WERI-Rb-1 (cell line): ENCODE measurements at regions not wholly inside any gene's neighbourhood (a gene's known extent, or its start where the extent isn't known, plus 50 kb on each side); places are given as distances from the start of the nearest gene placed in this dataset.

ENCODE experiments used
- DNase-seq: peaks from one replicate; pipeline ENCODE4 v3.0.0-alpha.2; 2020
- H3K27ac ChIP-seq: fragments of 250-450 bp; sonication (Bioruptor Pico); 2 replicates; pipeline ENCODE4 v1.5.1; 2020; ENCODE audit warnings: mild to moderate bottlenecking, moderate library complexity
- H3K27me3 ChIP-seq: fragments of 250-450 bp; sonication (Bioruptor Pico); 2 replicates; pipeline ENCODE4 v1.5.1; 2021; ENCODE audit warnings: mild to moderate bottlenecking, low read depth, moderate library complexity; ENCODE audit not compliant: insufficient read depth, severe bottlenecking
- H3K36me3 ChIP-seq: fragments of 250-450 bp; sonication (Bioruptor Pico); 2 replicates; pipeline ENCODE4 v1.5.1; 2020; ENCODE audit warnings: mild to moderate bottlenecking, moderate library complexity
- H3K4me3 ChIP-seq: 2 replicates; pipeline ENCODE4 v1.5.1; 2011; ENCODE audit warnings: low read depth, mild to moderate bottlenecking, control low read depth, low read length
- H3K9me3 ChIP-seq: fragments of 250-450 bp; sonication (Bioruptor Pico); 2 replicates; pipeline ENCODE4 v1.5.1; 2021; ENCODE audit warnings: mild to moderate bottlenecking, moderate library complexity; ENCODE audit not compliant: severe bottlenecking
- TF ChIP-seq, protein P1 (sequence below): IDR thresholded peaks from 2 replicates; pipeline ENCODE4 v1.5.1; 2011; ENCODE audit warnings: low read depth, mild to moderate bottlenecking, control low read depth, inconsistent platforms, low read length

DNA sequence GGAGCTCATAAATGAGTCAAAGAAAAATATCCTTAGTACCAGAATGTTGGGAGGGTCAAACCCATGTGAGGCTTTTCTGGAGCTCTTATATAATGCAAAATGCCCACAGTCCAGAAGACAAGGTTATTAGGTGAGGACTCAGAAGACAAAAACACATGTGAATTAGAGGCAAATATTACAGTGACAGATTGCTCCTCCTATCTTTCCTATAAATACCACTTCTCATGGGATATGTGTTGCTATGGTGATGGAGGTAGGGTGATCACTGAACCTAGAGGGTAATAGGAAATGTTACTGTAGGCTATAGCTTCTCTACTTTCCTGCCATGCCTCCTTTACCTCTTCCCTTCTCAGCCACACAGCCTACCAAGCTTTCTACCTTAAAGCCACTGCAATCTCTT is 264.6 kb downstream of the SEC61B start:
- H3K36me3 ChIP-seq, result no peaks in the 10 kb centered on the region
- TF ChIP-seq, protein P1, sequence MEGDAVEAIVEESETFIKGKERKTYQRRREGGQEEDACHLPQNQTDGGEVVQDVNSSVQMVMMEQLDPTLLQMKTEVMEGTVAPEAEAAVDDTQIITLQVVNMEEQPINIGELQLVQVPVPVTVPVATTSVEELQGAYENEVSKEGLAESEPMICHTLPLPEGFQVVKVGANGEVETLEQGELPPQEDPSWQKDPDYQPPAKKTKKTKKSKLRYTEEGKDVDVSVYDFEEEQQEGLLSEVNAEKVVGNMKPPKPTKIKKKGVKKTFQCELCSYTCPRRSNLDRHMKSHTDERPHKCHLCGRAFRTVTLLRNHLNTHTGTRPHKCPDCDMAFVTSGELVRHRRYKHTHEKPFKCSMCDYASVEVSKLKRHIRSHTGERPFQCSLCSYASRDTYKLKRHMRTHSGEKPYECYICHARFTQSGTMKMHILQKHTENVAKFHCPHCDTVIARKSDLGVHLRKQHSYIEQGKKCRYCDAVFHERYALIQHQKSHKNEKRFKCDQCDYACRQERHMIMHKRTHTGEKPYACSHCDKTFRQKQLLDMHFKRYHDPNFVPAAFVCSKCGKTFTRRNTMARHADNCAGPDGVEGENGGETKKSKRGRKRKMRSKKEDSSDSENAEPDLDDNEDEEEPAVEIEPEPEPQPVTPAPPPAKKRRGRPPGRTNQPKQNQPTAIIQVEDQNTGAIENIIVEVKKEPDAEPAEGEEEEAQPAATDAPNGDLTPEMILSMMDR, result no peak
- H3K4me3 ChIP-seq, result no peak overlapping the region
- no peak overlapping the region for H3K27ac ChIP-seq
- no peaks in the 10 kb centered on the region for H3K9me3 ChIP-seq
- no peaks in the 10 kb centered on the region for H3K27me3 ChIP-seq
- DNase-seq, result no peak

DNA sequence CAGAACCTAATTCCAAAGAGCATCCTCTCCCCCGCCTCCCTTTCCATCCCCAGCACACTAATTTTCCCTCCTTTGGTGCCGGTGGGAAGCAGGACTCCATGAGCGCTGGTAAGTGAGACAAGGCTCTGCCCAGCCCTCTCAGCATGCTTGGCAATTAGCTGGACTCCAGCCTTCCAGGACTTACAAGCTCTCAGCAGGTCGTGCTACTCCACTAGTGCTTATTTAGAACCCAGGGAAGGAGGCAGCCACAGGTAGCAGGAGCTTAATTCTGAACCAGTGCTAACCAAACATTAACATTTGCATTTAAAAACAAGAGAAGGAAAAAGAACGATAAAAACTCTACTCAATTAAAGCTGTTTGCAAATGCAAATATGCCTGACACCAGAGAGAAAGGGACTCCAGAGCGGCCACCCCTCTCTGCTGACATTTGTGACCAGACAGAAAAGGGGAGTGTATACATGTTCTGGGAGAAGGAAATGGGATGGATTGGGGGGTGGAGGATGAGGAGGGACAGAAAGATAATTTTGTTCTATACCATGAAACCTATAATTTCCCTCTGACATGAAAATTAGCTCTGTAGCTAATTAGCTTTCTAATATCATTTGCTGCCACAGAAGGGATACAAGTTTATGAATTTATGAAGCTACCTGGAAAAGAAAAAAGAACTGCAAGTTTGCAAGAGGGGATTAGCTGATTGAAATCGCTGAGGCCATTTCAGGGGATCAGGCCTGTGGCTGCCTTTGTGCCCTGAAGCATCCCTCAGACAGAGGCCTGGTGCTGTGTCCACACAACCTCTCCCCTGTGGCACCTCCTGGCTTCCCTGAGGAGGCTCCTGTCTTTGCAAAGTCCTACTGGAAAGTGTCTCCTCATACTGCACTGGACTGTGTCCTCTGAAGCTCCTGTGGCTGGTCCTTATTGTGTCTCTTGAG is 266.3 kb downstream of the SEC61B start:
- Histone ChIP-seq H3K27ac (no peak overlapping the region), H3K27me3 (no peaks in the 10 kb centered on the region), H3K36me3 (no peaks in the 10 kb centered on the region), H3K4me3 (no peak overlapping the region), H3K9me3 (no peaks in the 10 kb centered on the region)
- TF ChIP-seq, protein P1, result no peak
- DNase-seq, result no peak

DNA sequence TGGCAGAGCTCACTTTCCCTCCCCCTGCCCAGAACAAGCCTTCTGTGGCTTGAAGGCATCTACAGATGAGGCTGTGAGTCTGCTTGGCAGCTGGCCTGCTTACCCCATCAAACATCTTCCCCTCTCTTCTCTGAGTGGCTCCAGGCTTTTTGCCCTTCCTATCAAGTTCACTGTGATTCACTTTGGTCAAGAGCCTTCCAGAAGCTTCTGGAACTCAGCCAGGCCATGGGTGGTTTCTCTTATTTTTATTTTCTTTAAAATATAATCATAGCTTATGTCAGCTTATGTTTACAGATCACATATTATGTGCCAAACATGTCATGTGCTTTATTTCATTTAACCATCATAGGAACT is 267.0 kb downstream of the SEC61B start:
- no peak overlapping the region for H3K4me3 ChIP-seq
- TF ChIP-seq, protein P1, result no peak
- H3K27me3 ChIP-seq, result no peaks in the 10 kb centered on the region
- no peak overlapping the region for H3K27ac ChIP-seq
- H3K36me3 ChIP-seq, result no peaks in the 10 kb centered on the region
- no peak for DNase-seq
- H3K9me3 ChIP-seq, result no peaks in the 10 kb centered on the region

DNA sequence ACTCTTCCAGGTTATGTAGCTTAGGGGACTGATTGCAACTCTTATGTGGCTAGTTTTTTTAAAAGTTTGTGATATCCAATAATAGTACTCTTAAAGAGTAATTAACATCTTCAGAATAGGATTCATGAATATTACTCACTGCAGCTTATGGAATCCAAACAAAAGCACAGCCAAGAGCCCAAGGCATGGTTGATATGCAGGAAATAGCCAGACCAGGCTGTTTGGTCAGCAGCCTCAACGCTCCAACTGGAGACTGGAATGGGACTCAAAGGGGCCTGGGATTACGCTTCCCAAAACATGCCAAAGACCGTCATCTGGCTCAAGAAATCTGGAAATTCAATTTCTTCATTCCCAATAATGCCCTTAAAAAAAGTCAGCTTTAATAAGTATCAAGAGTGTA is 268.6 kb downstream of the SEC61B start:
- no peaks in the 10 kb centered on the region for H3K27me3 ChIP-seq
- TF ChIP-seq, protein P1, result no peak
- H3K9me3 ChIP-seq, result no peaks in the 10 kb centered on the region
- H3K4me3 ChIP-seq, result no peak overlapping the region
- no peak for DNase-seq
- H3K36me3 ChIP-seq, result no peaks in the 10 kb centered on the region
- H3K27ac ChIP-seq, result no peak overlapping the region

DNA sequence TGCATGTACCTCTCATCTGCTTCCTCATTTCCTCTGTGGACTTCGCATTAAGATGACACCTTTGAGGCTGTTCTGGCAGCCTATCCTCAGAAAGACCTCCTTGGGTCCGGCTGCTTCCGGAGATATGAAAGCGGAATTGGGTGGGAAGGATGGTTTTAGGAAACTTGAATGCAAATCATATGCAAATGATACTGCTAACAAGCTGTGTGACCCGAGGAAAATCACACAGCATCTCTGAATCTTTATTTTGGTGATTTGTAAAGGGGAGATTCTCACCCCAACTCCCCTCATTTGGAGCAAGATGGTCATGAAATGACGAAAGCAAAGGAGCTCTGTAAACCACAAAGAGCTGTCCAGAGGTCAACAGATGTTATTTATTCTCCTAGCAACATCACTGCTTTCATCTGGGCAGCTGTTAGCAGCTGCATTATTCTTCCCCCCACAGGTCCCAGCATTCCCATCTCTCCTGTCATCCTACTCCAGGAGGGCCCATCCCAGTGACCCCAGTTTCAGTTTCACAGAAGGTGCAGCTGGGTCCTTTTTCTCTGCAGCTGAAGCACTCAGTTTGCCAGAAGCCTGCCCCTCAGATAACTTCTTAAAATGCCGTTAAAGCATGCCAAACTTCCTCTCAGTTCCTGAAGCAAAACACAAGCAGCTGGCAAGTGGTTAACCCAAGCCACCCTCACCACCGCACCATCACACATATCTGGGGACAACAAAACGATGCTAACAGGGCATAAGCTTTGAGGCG is 269.5 kb downstream of the SEC61B start:
- TF ChIP-seq, protein P1, result no peak
- Histone ChIP-seq H3K9me3 (no peaks in the 10 kb centered on the region), H3K27me3 (no peaks in the 10 kb centered on the region), H3K36me3 (no peaks in the 10 kb centered on the region), H3K27ac (no peak overlapping the region), H3K4me3 (no peak overlapping the region)
- DNase-seq, result no peak
